ENCODE measurements at regions not wholly inside any gene's neighbourhood (a gene's known extent, or its start where the extent isn't known, plus 50 kb on each side); places are given as distances from the start of the nearest gene placed in this dataset.

DNA sequence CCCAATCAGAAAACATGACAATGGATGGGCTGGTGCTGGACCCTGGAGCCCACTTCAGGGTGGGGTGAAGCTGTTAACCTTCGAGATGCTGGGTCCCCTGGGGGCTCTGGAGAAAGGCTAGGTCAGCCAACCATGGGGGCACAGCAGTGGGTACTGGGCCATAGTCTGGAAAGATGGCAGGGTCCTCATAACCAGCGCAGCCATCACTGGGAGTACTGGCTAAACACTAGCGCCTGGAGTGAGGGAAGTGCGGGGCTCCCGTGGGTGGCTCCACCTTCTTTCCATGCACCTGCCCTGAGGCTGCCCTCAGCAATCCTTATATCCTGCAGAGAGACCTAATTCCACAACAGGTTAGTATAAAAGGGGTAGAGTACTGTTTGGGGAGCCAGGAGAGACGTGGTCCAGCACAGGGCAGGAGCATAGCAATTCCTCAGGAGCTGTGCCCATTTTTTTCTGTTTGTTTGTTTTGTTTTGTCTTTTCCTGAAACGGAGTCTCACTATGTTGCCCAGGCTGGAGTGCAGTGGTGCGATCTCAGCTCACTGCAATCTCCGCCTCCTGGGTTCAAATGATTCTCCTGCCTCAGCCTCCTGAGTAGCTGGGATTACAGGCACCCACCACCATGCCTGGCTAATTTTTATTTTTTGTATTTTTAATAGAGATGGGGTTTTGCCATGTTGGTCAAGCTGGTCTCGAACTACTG is 122.6 kb upstream of the MEF2A start:
- H3K9me3 ChIP-seq: no peaks in the 10 kb centered on the region
- H3K27me3 ChIP-seq: no peaks in the 10 kb centered on the region
- peak; percentile 58 for DNase-seq
- intact Hi-C loops (cut with DNase I): no loop called here
- no peaks in the 10 kb centered on the region for H3K36me3 ChIP-seq
- WGBS, 2 donors: 73 to 83% methylated on average over 10 of the region's 10 CpGs
- H3K27ac ChIP-seq: peak overlapping the region; percentile 23 to 80 (median 72)
- peaks cover 0 to 38% (median 34%) of the 10 kb centered on the region in 4 donors for H3K4me1 ChIP-seq
- H3K4me3 ChIP-seq: no peak overlapping the region
- TF ChIP-seq, protein P1, sequence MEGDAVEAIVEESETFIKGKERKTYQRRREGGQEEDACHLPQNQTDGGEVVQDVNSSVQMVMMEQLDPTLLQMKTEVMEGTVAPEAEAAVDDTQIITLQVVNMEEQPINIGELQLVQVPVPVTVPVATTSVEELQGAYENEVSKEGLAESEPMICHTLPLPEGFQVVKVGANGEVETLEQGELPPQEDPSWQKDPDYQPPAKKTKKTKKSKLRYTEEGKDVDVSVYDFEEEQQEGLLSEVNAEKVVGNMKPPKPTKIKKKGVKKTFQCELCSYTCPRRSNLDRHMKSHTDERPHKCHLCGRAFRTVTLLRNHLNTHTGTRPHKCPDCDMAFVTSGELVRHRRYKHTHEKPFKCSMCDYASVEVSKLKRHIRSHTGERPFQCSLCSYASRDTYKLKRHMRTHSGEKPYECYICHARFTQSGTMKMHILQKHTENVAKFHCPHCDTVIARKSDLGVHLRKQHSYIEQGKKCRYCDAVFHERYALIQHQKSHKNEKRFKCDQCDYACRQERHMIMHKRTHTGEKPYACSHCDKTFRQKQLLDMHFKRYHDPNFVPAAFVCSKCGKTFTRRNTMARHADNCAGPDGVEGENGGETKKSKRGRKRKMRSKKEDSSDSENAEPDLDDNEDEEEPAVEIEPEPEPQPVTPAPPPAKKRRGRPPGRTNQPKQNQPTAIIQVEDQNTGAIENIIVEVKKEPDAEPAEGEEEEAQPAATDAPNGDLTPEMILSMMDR (IDR thresholded peaks at IDR 0.05): no peak

DNA sequence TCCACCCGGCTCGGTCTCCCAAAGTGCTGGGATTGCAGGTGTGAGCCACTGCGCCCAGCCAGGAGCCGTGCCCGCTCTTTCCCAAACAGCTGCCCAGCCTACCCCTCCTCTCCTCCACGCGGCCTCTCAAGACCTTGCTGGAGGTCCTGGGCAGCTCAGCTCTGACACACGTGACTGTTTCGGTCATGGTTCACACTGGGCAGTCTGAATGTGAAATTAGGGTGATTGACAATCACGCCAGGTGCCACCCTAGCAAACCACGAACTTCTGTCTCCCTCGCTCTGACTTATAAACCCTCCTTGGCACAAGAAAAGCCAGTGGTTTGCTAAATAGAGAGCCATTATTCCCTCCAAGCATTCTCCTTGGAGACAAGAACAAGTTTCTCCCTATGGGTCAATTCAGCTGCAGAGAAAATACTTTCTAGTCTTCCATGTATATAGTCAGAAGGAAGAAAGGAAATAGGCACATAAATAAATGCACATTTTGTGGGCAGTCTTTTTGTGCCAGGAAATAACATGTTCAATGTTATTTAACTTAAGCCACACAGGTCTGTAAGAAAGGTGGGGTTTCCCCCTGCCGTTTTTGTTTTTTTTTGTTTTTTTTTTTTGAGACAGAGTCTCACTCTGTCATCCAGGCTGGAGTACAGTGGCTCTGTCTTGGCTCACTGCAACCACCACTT is 121.9 kb upstream of the MEF2A start:
- Histone ChIP-seq H3K27me3 (no peaks in the 10 kb centered on the region), H3K27ac (peak overlapping the region; percentile 27 to 80 (median 72)), H3K9me3 (no peaks in the 10 kb centered on the region), H3K36me3 (no peaks in the 10 kb centered on the region), H3K4me1 (peaks cover 0 to 34% (median 30%) of the 10 kb centered on the region in 4 donors), H3K4me3 (no peak overlapping the region)
- TF ChIP-seq POLR2AphosphoS5 (IDR thresholded peaks at IDR 0.05): no peak
- DNase-seq: peak; percentile 57
- intact Hi-C loops (cut with DNase I): no loop called here
- WGBS, 2 donors: 76 to 84% methylated on average over 13 of the region's 13 CpGs

DNA sequence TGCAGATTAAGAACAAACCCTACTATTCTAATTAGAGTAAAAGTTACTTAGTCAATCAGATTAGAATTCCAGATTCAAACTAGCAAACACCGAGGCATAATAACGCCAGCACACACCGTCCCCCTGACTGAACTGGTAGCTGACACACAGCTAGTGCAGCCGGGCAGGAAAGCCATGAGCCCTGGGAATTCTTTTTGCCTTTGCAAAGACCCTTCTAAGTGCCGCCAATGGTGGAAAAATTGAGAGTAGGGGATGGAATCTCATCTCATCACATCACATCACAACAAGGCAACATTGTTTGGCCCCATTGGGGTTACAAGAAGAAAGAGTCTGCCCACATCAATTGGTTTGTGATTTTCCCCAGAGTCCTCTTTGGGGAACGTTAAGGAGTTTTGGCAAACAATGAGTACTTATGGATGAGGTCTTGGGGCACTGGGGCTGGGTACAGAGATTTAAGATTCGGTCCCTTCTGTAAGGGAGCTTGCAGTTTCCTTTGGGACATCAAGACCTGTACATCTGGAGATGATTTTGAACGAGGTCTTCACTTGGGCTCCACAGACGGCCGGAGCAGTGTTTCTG is 120.4 kb upstream of the MEF2A start:
- H3K9me3 ChIP-seq: no peaks in the 10 kb centered on the region
- H3K36me3 ChIP-seq: no peaks in the 10 kb centered on the region
- no peak for DNase-seq
- no peak overlapping the region for H3K27ac ChIP-seq
- H3K4me1 ChIP-seq: peaks cover 0 to 34% (median 31%) of the 10 kb centered on the region in 4 donors
- H3K27me3 ChIP-seq: no peaks in the 10 kb centered on the region
- no peak overlapping the region for H3K4me3 ChIP-seq
- TF ChIP-seq POLR2AphosphoS5 (IDR thresholded peaks at IDR 0.05) (no peak), POLR2A (IDR thresholded peaks at IDR 0.05) (no peak), EP300 (IDR thresholded peaks at IDR 0.05) (no peak)
- TF ChIP-seq, protein P1 (IDR thresholded peaks at IDR 0.05): no peak
- WGBS, 2 donors: 85 to 91% methylated on average over 10 of the region's 10 CpGs
- intact Hi-C loops (cut with DNase I): no loop called here

DNA sequence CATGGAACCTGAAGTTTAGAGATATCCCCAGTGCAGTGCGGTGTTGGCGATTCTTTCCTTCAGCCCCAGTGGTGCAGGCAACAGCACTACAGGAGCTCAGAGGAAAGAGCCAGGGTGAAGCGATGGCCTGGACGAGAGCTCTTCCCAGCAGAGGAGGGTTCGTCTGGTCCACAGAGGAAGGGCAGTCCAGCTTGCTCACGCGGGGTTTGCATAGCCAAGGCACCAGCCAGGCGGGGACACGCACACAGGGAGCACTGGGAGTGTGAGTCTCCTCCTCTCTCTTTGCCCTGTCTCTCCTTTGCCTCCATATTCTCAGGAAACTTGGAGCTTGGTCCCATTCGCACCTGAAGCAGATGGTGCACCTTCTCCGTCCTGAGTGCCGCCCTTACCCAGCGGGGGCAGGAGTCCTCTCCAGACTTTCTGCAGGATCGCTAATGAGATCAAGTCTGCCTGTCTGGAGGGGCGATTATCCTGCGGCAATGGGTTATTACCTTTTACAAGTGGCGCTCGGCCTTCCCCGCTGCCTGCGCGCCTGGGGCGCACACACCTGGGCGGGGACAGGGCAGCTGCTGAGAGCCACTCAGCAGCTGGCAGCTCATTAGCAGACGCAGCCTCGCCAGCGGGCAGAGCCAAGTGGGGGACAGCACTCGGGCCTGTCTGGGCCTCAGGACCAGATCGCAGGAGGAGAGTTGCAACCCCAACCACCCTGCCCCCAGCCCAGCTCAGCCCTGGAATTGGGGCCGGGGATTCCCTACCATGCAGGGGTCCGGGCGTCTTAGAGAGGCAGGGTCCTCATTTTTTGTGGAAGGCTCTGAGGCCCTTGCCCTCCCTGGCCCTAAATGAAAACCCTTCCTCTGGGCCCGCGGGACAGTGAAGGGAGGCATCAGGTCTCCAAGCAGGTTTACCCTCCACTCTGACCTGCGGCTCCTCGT is 119.0 kb upstream of the MEF2A start:
- Histone ChIP-seq H3K27me3 (no peaks in the 10 kb centered on the region), H3K4me1 (peaks cover 0 to 37% (median 34%) of the 10 kb centered on the region in 4 donors), H3K27ac (no peak overlapping the region), H3K4me3 (no peak overlapping the region), H3K9me3 (no peaks in the 10 kb centered on the region), H3K36me3 (no peaks in the 10 kb centered on the region)
- TF ChIP-seq, protein P1 (IDR thresholded peaks at IDR 0.05): no peak
- no peak for TF ChIP-seq EP300 (IDR thresholded peaks at IDR 0.05)
- TF ChIP-seq POLR2A (IDR thresholded peaks at IDR 0.05): no peak
- TF ChIP-seq POLR2AphosphoS5 (IDR thresholded peaks at IDR 0.05): no peak
- WGBS, 2 donors: 41 to 80% methylated on average over 35 of the region's 35 CpGs
- intact Hi-C loops (cut with DNase I): no loop called here
- peak; percentile 53 for DNase-seq

Measured in sigmoid colon (tissue), 6 donors.